CD4-positive, alpha-beta T cell treated with Interleukin-15 for 4 hours (primary cell): ENCODE measurements at regions not wholly inside any gene's neighbourhood (a gene's known extent, or its start where the extent isn't known, plus 50 kb on each side); places are given as distances from the start of the nearest gene placed in this dataset.

Experiments
- DNase-seq: peaks from one replicate; pipeline ENCODE4 v3.0.0-alpha.2; 2020; ENCODE audit warnings: low spot score

GRCh38 chr9:27880635-27881034, 307.4 kb upstream of the C9orf72 start:
- DNase-seq = no peak

GRCh38 chr9:27888661-27889295, 315.5 kb upstream of the C9orf72 start:
- no peak for DNase-seq

- no peak for DNase-seq
These were observed 351.2 kb upstream of the C9orf72 start for GRCh38 chr9:27924502-27924901.

- DNase-seq = no peak
These were observed 352.5 kb upstream of the C9orf72 start for GRCh38 chr9:27925815-27926214.

GRCh38 chr9:27929841-27930240, 356.6 kb upstream of the C9orf72 start:
- no peak for DNase-seq

GRCh38 chr9:27933210-27934025, 360.1 kb upstream of the C9orf72 start:
- no peak for DNase-seq

- no peak for DNase-seq
These were observed 361.2 kb upstream of the C9orf72 start for GRCh38 chr9:27934471-27934870.

GRCh38 chr9:27939186-27939585, 365.9 kb upstream of the C9orf72 start:
- DNase-seq = no peak

- no peak for DNase-seq
These were observed 367.3 kb upstream of the C9orf72 start for GRCh38 chr9:27940535-27940934.

- no peak for DNase-seq
These were observed 370.2 kb upstream of the C9orf72 start for GRCh38 chr9:27943501-27943900.

GRCh38 chr9:27945386-27945785, 372.1 kb upstream of the C9orf72 start:
- DNase-seq = no peak

- DNase-seq = no peak
These were observed 377.1 kb upstream of the C9orf72 start for GRCh38 chr9:27950382-27950781.

- no peak for DNase-seq
These were observed 381.6 kb upstream of the C9orf72 start for GRCh38 chr9:27954858-27955257.

- DNase-seq = no peak
These were observed 390.6 kb upstream of the C9orf72 start for GRCh38 chr9:27963836-27964235.

- DNase-seq = no peak
These were observed 393.9 kb upstream of the C9orf72 start for GRCh38 chr9:27967210-27967609.

GRCh38 chr9:27977931-27978330, 404.6 kb upstream of the C9orf72 start:
- DNase-seq = no peak

- no peak for DNase-seq
These were observed 412.4 kb upstream of the C9orf72 start for GRCh38 chr9:27985714-27986113.

GRCh38 chr9:27990524-27990923, 417.2 kb upstream of the C9orf72 start:
- DNase-seq = no peak

GRCh38 chr9:27991221-27991620, 417.9 kb upstream of the C9orf72 start:
- no peak for DNase-seq

GRCh38 chr9:28001096-28001495, 427.8 kb upstream of the C9orf72 start:
- no peak for DNase-seq

- no peak for DNase-seq
These were observed 431.6 kb upstream of the C9orf72 start for GRCh38 chr9:28004900-28005299.

GRCh38 chr9:28005779-28006178, 432.5 kb upstream of the C9orf72 start:
- no peak for DNase-seq

- no peak for DNase-seq
These were observed 434.0 kb upstream of the C9orf72 start for GRCh38 chr9:28007097-28007817.
